ENCODE measurements at regions not wholly inside any gene's neighbourhood (a gene's known extent, or its start where the extent isn't known, plus 50 kb on each side); places are given as distances from the start of the nearest gene placed in this dataset.

DNA sequence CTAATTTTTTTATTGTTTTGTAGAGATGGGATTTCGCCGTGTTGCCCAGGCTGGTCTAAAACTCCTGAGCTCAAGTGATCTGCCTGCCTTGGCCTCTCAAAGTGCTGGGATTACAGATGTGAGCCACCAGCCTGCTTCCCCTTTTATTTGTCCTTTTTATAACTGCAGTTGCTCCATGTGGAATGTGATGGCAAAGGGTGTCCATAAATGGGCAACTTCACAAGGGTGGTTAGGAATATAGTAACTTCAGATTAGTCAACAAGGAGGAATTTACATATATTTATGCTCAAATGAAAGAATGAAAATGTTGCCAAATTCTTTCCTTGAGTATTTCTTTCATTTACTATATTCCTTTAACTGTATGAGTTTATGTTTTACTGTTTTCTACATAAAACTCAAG lies 182.9 kb downstream of the BACH1 start:
- no peaks in the 10 kb centered on the region for H3K9me3 ChIP-seq
- H3K27ac ChIP-seq, result no peak overlapping the region
- TF ChIP-seq POLR2A (IDR thresholded peaks at IDR 0.05), result no peak
- TF ChIP-seq, protein P1, sequence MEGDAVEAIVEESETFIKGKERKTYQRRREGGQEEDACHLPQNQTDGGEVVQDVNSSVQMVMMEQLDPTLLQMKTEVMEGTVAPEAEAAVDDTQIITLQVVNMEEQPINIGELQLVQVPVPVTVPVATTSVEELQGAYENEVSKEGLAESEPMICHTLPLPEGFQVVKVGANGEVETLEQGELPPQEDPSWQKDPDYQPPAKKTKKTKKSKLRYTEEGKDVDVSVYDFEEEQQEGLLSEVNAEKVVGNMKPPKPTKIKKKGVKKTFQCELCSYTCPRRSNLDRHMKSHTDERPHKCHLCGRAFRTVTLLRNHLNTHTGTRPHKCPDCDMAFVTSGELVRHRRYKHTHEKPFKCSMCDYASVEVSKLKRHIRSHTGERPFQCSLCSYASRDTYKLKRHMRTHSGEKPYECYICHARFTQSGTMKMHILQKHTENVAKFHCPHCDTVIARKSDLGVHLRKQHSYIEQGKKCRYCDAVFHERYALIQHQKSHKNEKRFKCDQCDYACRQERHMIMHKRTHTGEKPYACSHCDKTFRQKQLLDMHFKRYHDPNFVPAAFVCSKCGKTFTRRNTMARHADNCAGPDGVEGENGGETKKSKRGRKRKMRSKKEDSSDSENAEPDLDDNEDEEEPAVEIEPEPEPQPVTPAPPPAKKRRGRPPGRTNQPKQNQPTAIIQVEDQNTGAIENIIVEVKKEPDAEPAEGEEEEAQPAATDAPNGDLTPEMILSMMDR (IDR thresholded peaks at IDR 0.05), result no peak
- no peak for TF ChIP-seq EP300 (IDR thresholded peaks at IDR 0.05)
- no peak for TF ChIP-seq POLR2AphosphoS5 (IDR thresholded peaks at IDR 0.05)
- 90% methylated on average over 2 of the region's 2 CpGs for WGBS
- no peak for DNase-seq (ENCODE audit: low spot score in 2 of 2)
- H3K27me3 ChIP-seq, result no peaks in the 10 kb centered on the region
- peaks cover 7% of the 10 kb centered on the region for H3K4me1 ChIP-seq
- H3K4me3 ChIP-seq, result no peak overlapping the region
- no peaks in the 10 kb centered on the region for H3K36me3 ChIP-seq

DNA sequence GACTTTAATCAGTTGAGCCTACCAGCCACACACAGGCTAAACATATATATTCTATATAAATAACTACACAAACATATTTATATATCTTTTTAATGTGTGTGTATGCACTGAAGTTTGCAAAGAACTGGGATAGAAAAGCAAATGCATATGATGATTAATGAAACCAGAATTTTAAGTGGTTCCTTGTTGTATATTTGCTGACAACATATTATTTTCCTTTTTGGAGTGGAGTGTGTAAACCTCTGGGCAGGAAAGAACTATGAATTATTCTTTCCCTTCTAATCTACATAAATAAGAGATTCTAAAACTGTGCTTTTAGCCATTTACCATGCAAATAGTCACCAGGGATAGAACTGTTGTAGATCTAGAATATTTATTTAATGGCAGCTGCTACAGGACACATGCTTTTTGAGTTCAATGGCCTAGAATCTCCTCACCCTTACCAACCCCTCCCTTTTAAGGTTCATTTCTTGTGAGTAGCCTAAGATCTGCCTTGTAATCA lies 187.6 kb downstream of the BACH1 start:
- Histone ChIP-seq H3K4me3 (no peak overlapping the region), H3K27ac (no peak overlapping the region), H3K36me3 (no peaks in the 10 kb centered on the region), H3K27me3 (no peaks in the 10 kb centered on the region), H3K9me3 (no peaks in the 10 kb centered on the region), H3K4me1 (no peaks in the 10 kb centered on the region)
- no peak for TF ChIP-seq EP300 (IDR thresholded peaks at IDR 0.05)
- TF ChIP-seq, protein P1 (IDR thresholded peaks at IDR 0.05), result no peak
- TF ChIP-seq POLR2A (IDR thresholded peaks at IDR 0.05), result no peak
- no peak for TF ChIP-seq POLR2AphosphoS5 (IDR thresholded peaks at IDR 0.05)
- DNase-seq (ENCODE audit: low spot score in 2 of 2), result no peak

Data from suprapubic skin (tissue), 4 donors.